Urothelium cell line (cell line): ENCODE measurements at regions not wholly inside any gene's neighbourhood (a gene's known extent, or its start where the extent isn't known, plus 50 kb on each side); places are given as distances from the start of the nearest gene placed in this dataset.
A peak's percentile ranks its signal among the peaks of the same experiment; 100 is the strongest.

Source experiments
- DNase-seq: peaks from one replicate; pipeline ENCODE4 v3.0.0; 2011; ENCODE audit warnings: low spot score, mixed read lengths
- FAIRE-seq: peaks from 2 replicates; lab custom pipeline; 2011; peaks lifted over from hg19 to GRCh38; lab: Jason Lieb, UNC

- DNase-seq (no peak), FAIRE-seq (no peak)
These were observed 114.5 kb downstream of the MAT2B start for GRCh38 chr5:163619951-163620350.

GRCh38 chr5:163622799-163623198, 117.4 kb downstream of the MAT2B start:
- no peak for DNase-seq
- FAIRE-seq: no peak

GRCh38 chr5:163623524-163623923, 118.1 kb downstream of the MAT2B start:
- DNase-seq (no peak), FAIRE-seq (no peak)

GRCh38 chr5:163623986-163624385, 118.6 kb downstream of the MAT2B start:
- no peak for FAIRE-seq

GRCh38 chr5:163624431-163624830, 119.0 kb downstream of the MAT2B start:
- DNase-seq (no peak), FAIRE-seq (no peak)

More at GRCh38 chr5:163623986-163624385, 118.6 kb downstream of the MAT2B start:
- DNase-seq: no peak

GRCh38 chr5:163626904-163627434, 121.5 kb downstream of the MAT2B start:
- no peak for FAIRE-seq

GRCh38 chr5:163631856-163632255, 126.4 kb downstream of the MAT2B start:
- FAIRE-seq (no peak), DNase-seq (no peak)

More at GRCh38 chr5:163626904-163627434, 121.5 kb downstream of the MAT2B start:
- DNase-seq: no peak

- DNase-seq: no peak
- FAIRE-seq: no peak
These were observed 128.6 kb downstream of the MAT2B start for GRCh38 chr5:163633926-163634460.

- DNase-seq (no peak), FAIRE-seq (no peak)
These were observed 130.2 kb downstream of the MAT2B start for GRCh38 chr5:163635631-163636030.

GRCh38 chr5:163642904-163643303, 137.5 kb downstream of the MAT2B start:
- no peak for FAIRE-seq
- no peak for DNase-seq

- DNase-seq (no peak), FAIRE-seq (no peak)
These were observed 140.3 kb downstream of the MAT2B start for GRCh38 chr5:163645421-163646416.

GRCh38 chr5:163649514-163649913, 144.1 kb downstream of the MAT2B start:
- DNase-seq (peak; percentile 29), FAIRE-seq (no peak)

GRCh38 chr5:163653526-163653925, 148.1 kb downstream of the MAT2B start:
- DNase-seq (no peak), FAIRE-seq (no peak)

GRCh38 chr5:163658702-163659567, 153.5 kb downstream of the MAT2B start:
- FAIRE-seq (no peak), DNase-seq (no peak)

- DNase-seq: no peak
- no peak for FAIRE-seq
These were observed 154.1 kb downstream of the MAT2B start for GRCh38 chr5:163659568-163659902.

- no peak for FAIRE-seq
- no peak for DNase-seq
These were observed 155.1 kb downstream of the MAT2B start for GRCh38 chr5:163660486-163660885.

- DNase-seq (no peak), FAIRE-seq (no peak)
These were observed 155.9 kb downstream of the MAT2B start for GRCh38 chr5:163661360-163661759.

GRCh38 chr5:163670036-163670435, 164.6 kb downstream of the MAT2B start:
- no peak for DNase-seq
- no peak for FAIRE-seq

GRCh38 chr5:163677092-163677491, 171.7 kb downstream of the MAT2B start:
- DNase-seq (no peak), FAIRE-seq (no peak)

GRCh38 chr5:163682234-163682633, 176.8 kb downstream of the MAT2B start:
- no peak for FAIRE-seq
- no peak for DNase-seq

- DNase-seq (no peak), FAIRE-seq (no peak)
These were observed 182.0 kb downstream of the MAT2B start for GRCh38 chr5:163687414-163687813.
